ENCODE measurements at regions not wholly inside any gene's neighbourhood (a gene's known extent, or its start where the extent isn't known, plus 50 kb on each side); places are given as distances from the start of the nearest gene placed in this dataset.

DNA sequence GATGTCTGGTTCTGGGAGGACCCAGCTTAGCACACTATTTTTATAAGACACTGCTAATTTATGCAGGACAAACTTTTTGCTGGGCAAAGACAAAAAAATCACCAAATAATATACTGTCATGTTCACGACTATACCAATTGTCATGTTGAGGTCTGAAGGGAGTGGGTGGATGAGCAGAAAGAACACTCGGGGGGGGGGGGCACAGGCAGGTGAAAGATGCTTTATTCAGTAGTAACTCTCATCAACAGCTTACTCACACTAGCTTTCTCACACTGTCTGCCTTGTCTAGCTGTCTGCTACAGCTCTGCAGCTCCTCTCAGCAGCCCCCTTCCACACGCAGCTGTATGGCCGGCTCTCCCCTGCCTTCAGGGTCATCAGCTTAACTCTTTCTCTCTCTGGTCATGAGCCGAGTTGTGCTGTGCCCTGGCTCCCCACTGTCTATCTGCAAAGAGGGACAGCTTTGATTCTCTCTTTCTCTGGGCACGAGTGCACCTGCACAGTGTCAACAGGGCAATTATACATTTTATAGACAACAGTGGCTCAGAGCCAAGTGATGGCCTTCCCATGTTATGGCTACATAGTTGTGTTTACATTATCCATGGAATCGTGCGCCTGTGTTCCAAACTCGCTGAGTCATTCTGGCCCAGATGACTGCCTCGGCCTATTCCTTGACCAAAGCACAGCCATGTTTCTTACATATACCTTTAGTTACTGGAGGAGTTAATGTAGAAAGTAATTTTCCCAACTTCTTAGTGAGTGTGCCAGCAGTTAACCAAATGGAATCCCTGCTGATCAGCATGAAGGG lies 187.7 kb upstream of the PRSS16 start:
- TF ChIP-seq, protein P1, sequence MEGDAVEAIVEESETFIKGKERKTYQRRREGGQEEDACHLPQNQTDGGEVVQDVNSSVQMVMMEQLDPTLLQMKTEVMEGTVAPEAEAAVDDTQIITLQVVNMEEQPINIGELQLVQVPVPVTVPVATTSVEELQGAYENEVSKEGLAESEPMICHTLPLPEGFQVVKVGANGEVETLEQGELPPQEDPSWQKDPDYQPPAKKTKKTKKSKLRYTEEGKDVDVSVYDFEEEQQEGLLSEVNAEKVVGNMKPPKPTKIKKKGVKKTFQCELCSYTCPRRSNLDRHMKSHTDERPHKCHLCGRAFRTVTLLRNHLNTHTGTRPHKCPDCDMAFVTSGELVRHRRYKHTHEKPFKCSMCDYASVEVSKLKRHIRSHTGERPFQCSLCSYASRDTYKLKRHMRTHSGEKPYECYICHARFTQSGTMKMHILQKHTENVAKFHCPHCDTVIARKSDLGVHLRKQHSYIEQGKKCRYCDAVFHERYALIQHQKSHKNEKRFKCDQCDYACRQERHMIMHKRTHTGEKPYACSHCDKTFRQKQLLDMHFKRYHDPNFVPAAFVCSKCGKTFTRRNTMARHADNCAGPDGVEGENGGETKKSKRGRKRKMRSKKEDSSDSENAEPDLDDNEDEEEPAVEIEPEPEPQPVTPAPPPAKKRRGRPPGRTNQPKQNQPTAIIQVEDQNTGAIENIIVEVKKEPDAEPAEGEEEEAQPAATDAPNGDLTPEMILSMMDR (IDR thresholded peaks at IDR 0.05; ENCODE audit: insufficient read depth, low read depth, low read length): no peak
- TF ChIP-seq EZH2 (IDR thresholded peaks at IDR 0.05; ENCODE audit: insufficient read depth, low read length): no peak

Data from astrocyte (in vitro differentiated cells and primary cell).